ENCODE measurements at regions not wholly inside any gene's neighbourhood (a gene's known extent, or its start where the extent isn't known, plus 50 kb on each side); places are given as distances from the start of the nearest gene placed in this dataset.

GRCh38 chr18:78458356-78458755 is 521.3 kb upstream of the SALL3 start:
- TF ChIP-seq CTCF (conservative IDR thresholded peaks at IDR 0.05; ENCODE audit: low read depth, low read length) = no peak
- no peak for TF ChIP-seq EZH2 (IDR thresholded peaks at IDR 0.05; ENCODE audit: borderline replicate concordance, low read depth, low read length, poor library complexity, severe bottlenecking)
